K562 (cell line): ENCODE measurements at regions not wholly inside any gene's neighbourhood (a gene's known extent, or its start where the extent isn't known, plus 50 kb on each side); places are given as distances from the start of the nearest gene placed in this dataset.

Experiments
- ATAC-seq: fragments of 200-7000 bp; cut with Tn5 transposase; 3 replicates; pipeline ENCODE4 v1.9.1; 2020; ENCODE audit warnings: moderate library complexity
- BruUV-seq: library from RNA; stranded (reverse); fragments of 400-500 nt; replicated peaks from 2 replicates; lab custom pipeline; 2021; lab: Mats Ljungman, UMichigan
- CTCF ChIA-PET: fragments of 300-600 bp; formaldehyde crosslinking; extraction: SDS; loops from one replicate; lab custom pipeline; 2021; ENCODE audit warnings: low intra/inter-chr PET ratio; lab: Yijun Ruan, JAX
- POLR2A ChIA-PET: fragments of 300-600, 350-650 bp; sonication (Branson Sonifier 250); formaldehyde crosslinking; extraction: SDS; loops from one replicate; lab custom pipeline; 2021; ENCODE audit warnings: antibody characterized with exemption, inconsistent platforms; lab: Yijun Ruan, JAX
- DNase-seq, 4 experiments: peaks; one replicate each; pipeline versions ENCODE4 v3.0.0 to v3.0.0-alpha.2; 2011 to 2018; ENCODE audit warnings: low spot score in 3 of 4, mixed read lengths in 3 of 4; ENCODE audit errors: extremely low read depth in 1 of 4
- FAIRE-seq: peaks from 2 replicates; lab custom pipeline; 2011; peaks lifted over from hg19 to GRCh38; lab: Jason Lieb, UNC
- H2AFZ ChIP-seq: 2 replicates; pipeline ENCODE4 v1.6.0; 2011; ENCODE audit warnings: low read depth, low read length, control low read depth, inconsistent platforms
- H3K27ac ChIP-seq: fragments of 200-600 bp; 3 replicates; pipeline ENCODE4 v1.8.0; 2011; ENCODE audit warnings: low read depth, mild to moderate bottlenecking, control low read depth, inconsistent platforms, low read length, moderate library complexity, mixed read lengths; ENCODE audit errors: extremely low read depth
- H3K27me3 ChIP-seq, 2 experiments: fragments of 300-600 bp in 1 of 2; 2 replicates in 1 of 2; 3 replicates in 1 of 2; pipeline versions ENCODE4 v1.6.0 to v1.8.0; 2011; ENCODE audit warnings: inconsistent platforms in 2 of 2, low read length in 2 of 2, mild to moderate bottlenecking in 1 of 2, mixed read lengths in 1 of 2, moderate library complexity in 1 of 2; ENCODE audit not compliant: control insufficient read depth in 2 of 2, insufficient read depth in 2 of 2
- H3K36me3 ChIP-seq: fragments of 300-600 bp; 3 replicates; pipeline ENCODE4 v1.8.0; 2011; ENCODE audit warnings: mild to moderate bottlenecking, low read length, inconsistent platforms; ENCODE audit not compliant: control insufficient read depth, insufficient read depth
- H3K4me1 ChIP-seq, 2 experiments: fragments of 200-600 bp in 1 of 2; replicated peaks in 1 of 2; 2 replicates in 1 of 2; 3 replicates in 1 of 2; pipeline versions ENCODE4 v1.5.1 to v1.8.0; 2011; ENCODE audit warnings: inconsistent platforms in 2 of 2, low read length in 2 of 2, mild to moderate bottlenecking in 1 of 2, mixed read lengths in 1 of 2, moderate library complexity in 1 of 2; ENCODE audit not compliant: control insufficient read depth in 2 of 2, insufficient read depth in 2 of 2
- H3K4me2 ChIP-seq: 2 replicates; pipeline ENCODE4 v1.6.1; 2011; ENCODE audit warnings: low read length, control low read depth, inconsistent platforms, mixed read lengths; ENCODE audit not compliant: insufficient read depth
- H3K4me3 ChIP-seq: fragments of 200-600 bp; sonication (generic), shearing (Covaris generic); 2 replicates; pipeline ENCODE4 v1.5.1; 2016; ENCODE audit warnings: control low read depth, inconsistent platforms
- H3K79me2 ChIP-seq: fragments of 200-600 bp; 3 replicates; pipeline ENCODE4 v1.8.0; 2011; ENCODE audit warnings: low read length, inconsistent platforms; ENCODE audit not compliant: control insufficient read depth, insufficient read depth
- H3K9ac ChIP-seq, 2 experiments: 2 replicates each; pipeline versions ENCODE4 v1.6.0 to v1.6.1; 2011; ENCODE audit warnings: low read depth in 2 of 2, low read length in 2 of 2, control low read depth in 1 of 2, inconsistent platforms in 1 of 2, mild to moderate bottlenecking in 1 of 2, mixed read lengths in 1 of 2; ENCODE audit not compliant: insufficient read depth in 1 of 2
- H3K9me1 ChIP-seq: one replicate; pipeline ENCODE4 v1.6.0; 2011; ENCODE audit warnings: inconsistent platforms, mild to moderate bottlenecking, low read length, moderate library complexity; ENCODE audit not compliant: control insufficient read depth, insufficient read depth
- H3K9me3 ChIP-seq: replicated peaks from 2 replicates; pipeline ENCODE4 v1.5.1; 2011; ENCODE audit warnings: low read depth, low read length, inconsistent platforms; ENCODE audit not compliant: control insufficient read depth, insufficient read depth
- H4K20me1 ChIP-seq: replicated peaks from 2 replicates; pipeline ENCODE4 v1.6.1; 2011; ENCODE audit warnings: low read length, inconsistent platforms, mixed read lengths; ENCODE audit not compliant: control insufficient read depth, insufficient read depth
- ATF3 ChIP-seq, 2 experiments: fragments of 450-650 bp in 1 of 2; sonication (generic) in 1 of 2; formaldehyde crosslinking in 1 of 2; IDR thresholded peaks in 1 of 2; conservative IDR thresholded peaks in 1 of 2; 2 replicates each; pipeline versions ENCODE4 v1.6.1 to v1.8.1; 2016 to 2023; ENCODE audit warnings: mild to moderate bottlenecking in 2 of 2, moderate library complexity in 2 of 2, inconsistent platforms in 1 of 2, missing genetic modification reagents in 1 of 2
- CEBPG ChIP-seq, 3 experiments: fragments of 200-800 bp in 1 of 3; sonication (Bioruptor generic) in 1 of 3; sonication (generic) in 1 of 3; formaldehyde crosslinking in 1 of 3; IDR thresholded peaks in 2 of 3; conservative IDR thresholded peaks in 1 of 3; 2 replicates each; pipeline versions ENCODE4 v1.6.1 to v1.8.0; 2016 to 2022; ENCODE audit warnings: missing compliant biosample characterization in 2 of 3, missing genetic modification characterization in 2 of 3, mild to moderate bottlenecking in 1 of 3, missing genetic modification reagents in 1 of 3
- CREBBP ChIP-seq: IDR thresholded peaks from one replicate; pipeline ENCODE4 v1.6.1; 2012; ENCODE audit warnings: low read depth, mild to moderate bottlenecking, control low read depth, inconsistent platforms, low read length
- KDM5B ChIP-seq: fragments of 200-600 bp; sonication (generic); IDR thresholded peaks from 2 replicates; pipeline ENCODE4 v1.6.1; 2012; ENCODE audit warnings: low read depth, mild to moderate bottlenecking, moderate library complexity, low read length, control low read depth, inconsistent platforms; ENCODE audit not compliant: insufficient replicate concordance
- KLF6 ChIP-seq: fragments of 250-450 bp; sonication (Bioruptor Pico); IDR thresholded peaks from 2 replicates; pipeline ENCODE4 v1.4.0; 2020; ENCODE audit warnings: mild to moderate bottlenecking, moderate library complexity, borderline replicate concordance
- PRMT5 ChIP-seq: sonication (generic); formaldehyde crosslinking; IDR thresholded peaks from 2 replicates; pipeline ENCODE4 v1.5.0; 2020; ENCODE audit warnings: missing genetic modification reagents
- RFX1 ChIP-seq: fragments of 450-650 bp; IDR thresholded peaks from 2 replicates; pipeline ENCODE4 v1.6.1; 2016; ENCODE audit warnings: mild to moderate bottlenecking, moderate library complexity
- SMARCA4 ChIP-seq: fragments of 450-650 bp; IDR thresholded peaks from 2 replicates; pipeline ENCODE4 v1.6.1; 2016
- YY1 ChIP-seq, 3 experiments: IDR thresholded peaks; 2 replicates each; pipeline ENCODE4 v1.6.1; 2011; ENCODE audit warnings: low read length in 2 of 3, mild to moderate bottlenecking in 2 of 3, moderate library complexity in 2 of 3, borderline replicate concordance in 1 of 3, control low read depth in 1 of 3, low read depth in 1 of 3; ENCODE audit not compliant: insufficient read depth in 3 of 3, insufficient replicate concordance in 2 of 3, control insufficient read depth in 1 of 3, insufficient read length in 1 of 3; ENCODE audit errors: extremely low read depth in 1 of 3
- WGBS: fragments of 100-300 bp; shearing (Covaris generic); methylation state at CpG from one replicate; pipeline ENCODE4 v1.1.6; 2016; ENCODE audit warnings: low coverage, mixed read lengths; ENCODE audit not compliant: insufficient coverage; ENCODE audit errors: missing lambda C conversion rate; 5-methylcytosine and 5-hydroxymethylcytosine counted together
- in situ Hi-C: fragments of 300-500 bp; cut with MboI; formaldehyde crosslinking; loops from 4 replicates; pipeline ENCODE4 v1.15.0; 2018; ENCODE audit warnings: inconsistent platforms, mixed read lengths
- intact Hi-C: fragments of 100-400 bp; cut with micrococcal nuclease; formaldehyde crosslinking; loops from 2 replicates; pipeline ENCODE4 v1.14.2; 2022
- TF ChIP-seq, protein P1 (sequence below), 2 experiments: fragments of 150-350 bp in 1 of 2; IDR thresholded peaks; 2 replicates each; pipeline ENCODE4 v1.6.1; 2012 to 2016; ENCODE audit warnings: low read depth in 2 of 2, low read length in 2 of 2, mild to moderate bottlenecking in 1 of 2, moderate library complexity in 1 of 2

- no TSS peak for BruUV-seq
- Histone ChIP-seq H3K79me2 (no peaks in the 10 kb centered on the region), H3K4me1 (no peaks in the 10 kb centered on the region), H4K20me1 (no peaks in the 10 kb centered on the region), H3K4me2 (no peak overlapping the region), H3K9me3 (no peaks in the 10 kb centered on the region), H3K27ac (no peak overlapping the region), H3K36me3 (no peaks in the 10 kb centered on the region), H3K9me1 (no peaks in the 10 kb centered on the region), H2AFZ (no peak overlapping the region), H3K27me3 (no peaks in the 10 kb centered on the region; a peak in 1 of 5 replicates), H3K9ac (no peak overlapping the region), H3K4me3 (no peak overlapping the region)
- no peak for FAIRE-seq
- TF ChIP-seq RFX1 (peak; percentile 6; the same call in 1 of the 2 replicates), CEBPG (CRISPR knock-in tag; IDR thresholded peaks at IDR 0.05) (no peak), CEBPG (tag; conservative IDR thresholded peaks at IDR 0.05 in 1 of 2, IDR thresholded peaks at IDR 0.05 in 1 of 2) (no peak), KDM5B (no peak), SMARCA4 (no peak)
- no peak for ATAC-seq
- in situ Hi-C loops (loop anchor here (25.0 kb wide), 2 partner anchors 324 to 674 kb away; no protein-coding TSS in a partner anchor), intact Hi-C loops (no loop called here)
- DNase-seq = no peak
- ChIA-PET POLR2A (no interaction called here), CTCF (no interaction called here)
- WGBS = 0% methylated on average over 6 of the region's 6 CpGs
These were observed 323.3 kb downstream of the ASMT start for GRCh38 chrX:1938190-1938589.

DNA sequence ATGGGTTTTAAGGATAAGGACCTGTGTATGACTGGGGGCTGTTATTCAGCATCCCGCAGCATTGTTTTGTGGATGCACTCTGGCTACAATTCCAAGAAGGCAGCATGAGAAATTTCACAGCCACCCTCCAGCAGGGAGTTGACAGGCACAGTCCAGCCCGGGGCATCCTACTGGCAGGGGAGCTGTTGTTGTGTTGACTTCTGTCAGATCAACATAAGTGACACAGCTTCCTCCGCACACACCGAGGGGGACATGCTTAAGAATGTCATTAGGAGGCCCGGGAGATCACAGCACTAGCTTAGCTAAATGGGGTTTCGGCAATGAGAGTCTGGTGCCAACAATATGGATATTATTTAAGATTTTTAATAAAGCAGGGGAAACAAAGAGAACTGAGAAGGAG is 326.5 kb downstream of the ASMT start:
- Histone ChIP-seq H3K4me2 (no peak overlapping the region), H3K9ac (no peak overlapping the region), H3K36me3 (no peaks in the 10 kb centered on the region), H3K27ac (no peak overlapping the region)
- no peak for ATAC-seq
- no peak for TF ChIP-seq YY1 (IDR thresholded peaks at IDR 0.05; ENCODE audit: borderline replicate concordance in 1 of 3, control insufficient read depth in 1 of 3, extremely low read depth in 1 of 3, insufficient read depth in 3 of 3, insufficient read length in 1 of 3, insufficient replicate concordance in 2 of 3, low read depth in 1 of 3, low read length in 2 of 3)
- no peak for TF ChIP-seq ATF3 (IDR thresholded peaks at IDR 0.05)
- TF ChIP-seq ATF3 (CRISPR knock-in tag; conservative IDR thresholded peaks at IDR 0.05) = no peak
- no peak for TF ChIP-seq PRMT5 (CRISPR knock-in tag)
- TF ChIP-seq, protein P1, sequence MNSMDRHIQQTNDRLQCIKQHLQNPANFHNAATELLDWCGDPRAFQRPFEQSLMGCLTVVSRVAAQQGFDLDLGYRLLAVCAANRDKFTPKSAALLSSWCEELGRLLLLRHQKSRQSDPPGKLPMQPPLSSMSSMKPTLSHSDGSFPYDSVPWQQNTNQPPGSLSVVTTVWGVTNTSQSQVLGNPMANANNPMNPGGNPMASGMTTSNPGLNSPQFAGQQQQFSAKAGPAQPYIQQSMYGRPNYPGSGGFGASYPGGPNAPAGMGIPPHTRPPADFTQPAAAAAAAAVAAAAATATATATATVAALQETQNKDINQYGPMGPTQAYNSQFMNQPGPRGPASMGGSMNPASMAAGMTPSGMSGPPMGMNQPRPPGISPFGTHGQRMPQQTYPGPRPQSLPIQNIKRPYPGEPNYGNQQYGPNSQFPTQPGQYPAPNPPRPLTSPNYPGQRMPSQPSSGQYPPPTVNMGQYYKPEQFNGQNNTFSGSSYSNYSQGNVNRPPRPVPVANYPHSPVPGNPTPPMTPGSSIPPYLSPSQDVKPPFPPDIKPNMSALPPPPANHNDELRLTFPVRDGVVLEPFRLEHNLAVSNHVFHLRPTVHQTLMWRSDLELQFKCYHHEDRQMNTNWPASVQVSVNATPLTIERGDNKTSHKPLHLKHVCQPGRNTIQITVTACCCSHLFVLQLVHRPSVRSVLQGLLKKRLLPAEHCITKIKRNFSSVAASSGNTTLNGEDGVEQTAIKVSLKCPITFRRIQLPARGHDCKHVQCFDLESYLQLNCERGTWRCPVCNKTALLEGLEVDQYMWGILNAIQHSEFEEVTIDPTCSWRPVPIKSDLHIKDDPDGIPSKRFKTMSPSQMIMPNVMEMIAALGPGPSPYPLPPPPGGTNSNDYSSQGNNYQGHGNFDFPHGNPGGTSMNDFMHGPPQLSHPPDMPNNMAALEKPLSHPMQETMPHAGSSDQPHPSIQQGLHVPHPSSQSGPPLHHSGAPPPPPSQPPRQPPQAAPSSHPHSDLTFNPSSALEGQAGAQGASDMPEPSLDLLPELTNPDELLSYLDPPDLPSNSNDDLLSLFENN (IDR thresholded peaks at IDR 0.05; ENCODE audit: low read depth in 2 of 2, low read length in 2 of 2) = no peak
- TF ChIP-seq CREBBP = no peak
- no peak for TF ChIP-seq KLF6
- TF ChIP-seq, all 486 proteins: peak for 0
- ChIA-PET POLR2A (no interaction called here), CTCF (no interaction called here)
- no peak for DNase-seq
- Histone ChIP-seq H3K9me1 (no peaks in the 10 kb centered on the region), H3K4me1 (no peaks in the 10 kb centered on the region), H2AFZ (no peak overlapping the region), H3K79me2 (no peaks in the 10 kb centered on the region), H3K9me3 (no peaks in the 10 kb centered on the region), H4K20me1 (no peaks in the 10 kb centered on the region), H3K27me3 (no peaks in the 10 kb centered on the region; a peak in 1 of 5 replicates), H3K4me3 (no peak overlapping the region)
- intact Hi-C loops (no loop called here), in situ Hi-C loops (loop anchor here (5.0 to 25.0 kb wide), 4 partner anchors 196 to 671 kb away; no protein-coding TSS in a partner anchor)
- 7% methylated on average over 6 of the region's 6 CpGs for WGBS
- BruUV-seq = no TSS peak
- no peak for FAIRE-seq
